Activated CD4-positive, alpha-beta T cell treated with anti-CD3 and anti-CD28 coated beads, Interleukin-2, amount 10 ng/mL, durations not matched to agents 24 days and 14 days (primary cell): ENCODE measurements at regions not wholly inside any gene's neighbourhood (a gene's known extent, or its start where the extent isn't known, plus 50 kb on each side); places are given as distances from the start of the nearest gene placed in this dataset.

Experiments
- DNase-seq: peaks from one replicate; pipeline ENCODE4 v3.0.0; 2022
- H3K27ac Mint-ChIP-seq: one replicate; pipeline ENCODE4 v1.8.0; 2022; ENCODE audit warnings: mild to moderate bottlenecking, mixed read lengths
- H3K27me3 Mint-ChIP-seq: one replicate; pipeline ENCODE4 v1.8.0; 2022; ENCODE audit warnings: mixed read lengths
- H3K36me3 Mint-ChIP-seq: one replicate; pipeline ENCODE4 v1.8.0; 2022; ENCODE audit warnings: low read depth, mild to moderate bottlenecking, mixed read lengths
- H3K4me1 Mint-ChIP-seq: one replicate; pipeline ENCODE4 v1.8.0; 2021; ENCODE audit warnings: mixed read lengths
- H3K4me3 Mint-ChIP-seq: one replicate; pipeline ENCODE4 v1.8.0; 2022; ENCODE audit warnings: mild to moderate bottlenecking, moderate library complexity, mixed read lengths
- H3K9me3 Mint-ChIP-seq: one replicate; pipeline ENCODE4 v1.8.0; 2021; ENCODE audit warnings: mixed read lengths
- intact Hi-C: fragments of 100-400 bp; cut with micrococcal nuclease; formaldehyde crosslinking; loops from one replicate; pipeline ENCODE4 v1.15.1; 2023

- H3K9me3 Mint-ChIP-seq, result peaks cover 57% of the 10 kb centered on the region
- intact Hi-C loops, result no loop called here
- no peaks in the 10 kb centered on the region for H3K27me3 Mint-ChIP-seq
- no peak for DNase-seq
- H3K4me3 Mint-ChIP-seq, result no peak overlapping the region
- no peak overlapping the region for H3K27ac Mint-ChIP-seq
- no peaks in the 10 kb centered on the region for H3K4me1 Mint-ChIP-seq
- H3K36me3 Mint-ChIP-seq, result peaks cover 91% of the 10 kb centered on the region
These were observed 106.3 kb downstream of the SNRPN start for GRCh38 chr15:25060996-25061620.

GRCh38 chr15:25061808-25062550 lies 107.2 kb downstream of the SNRPN start:
- Mint-ChIP-seq H3K4me1 (no peaks in the 10 kb centered on the region), H3K36me3 (peaks cover 91% of the 10 kb centered on the region), H3K9me3 (peaks cover 62% of the 10 kb centered on the region), H3K27me3 (no peaks in the 10 kb centered on the region), H3K27ac (no peak overlapping the region), H3K4me3 (no peak overlapping the region)
- DNase-seq, result no peak
- intact Hi-C loops, result no loop called here

- no peak for DNase-seq
- Mint-ChIP-seq H3K27ac (no peak overlapping the region), H3K9me3 (peaks cover 66% of the 10 kb centered on the region), H3K27me3 (no peaks in the 10 kb centered on the region), H3K36me3 (peaks cover 95% of the 10 kb centered on the region), H3K4me1 (no peaks in the 10 kb centered on the region), H3K4me3 (no peak overlapping the region)
- intact Hi-C loops, result no loop called here
These were observed 108.0 kb downstream of the SNRPN start for GRCh38 chr15:25062551-25063430.

GRCh38 chr15:25065286-25065685 lies 110.5 kb downstream of the SNRPN start:
- peaks cover 69% of the 10 kb centered on the region for H3K9me3 Mint-ChIP-seq
- no peak for DNase-seq
- H3K4me1 Mint-ChIP-seq, result no peaks in the 10 kb centered on the region
- intact Hi-C loops, result no loop called here
- H3K4me3 Mint-ChIP-seq, result no peak overlapping the region
- no peak overlapping the region for H3K27ac Mint-ChIP-seq
- H3K36me3 Mint-ChIP-seq, result peaks cover 97% of the 10 kb centered on the region
- no peaks in the 10 kb centered on the region for H3K27me3 Mint-ChIP-seq

- no peak overlapping the region for H3K27ac Mint-ChIP-seq
- no peak for DNase-seq
- intact Hi-C loops, result no loop called here
- peaks cover 63% of the 10 kb centered on the region for H3K9me3 Mint-ChIP-seq
- H3K4me3 Mint-ChIP-seq, result no peak overlapping the region
- no peaks in the 10 kb centered on the region for H3K4me1 Mint-ChIP-seq
- peaks cover 97% of the 10 kb centered on the region for H3K36me3 Mint-ChIP-seq
- no peaks in the 10 kb centered on the region for H3K27me3 Mint-ChIP-seq
These were observed 111.1 kb downstream of the SNRPN start for GRCh38 chr15:25065876-25066275.

- intact Hi-C loops, result no loop called here
- Mint-ChIP-seq H3K9me3 (peaks cover 63% of the 10 kb centered on the region), H3K36me3 (peaks cover 98% of the 10 kb centered on the region), H3K27me3 (no peaks in the 10 kb centered on the region), H3K4me1 (no peaks in the 10 kb centered on the region), H3K27ac (no peak overlapping the region), H3K4me3 (no peak overlapping the region)
- no peak for DNase-seq
These were observed 111.9 kb downstream of the SNRPN start for GRCh38 chr15:25066708-25067107.

GRCh38 chr15:25067725-25068309 lies 113.0 kb downstream of the SNRPN start:
- H3K27me3 Mint-ChIP-seq, result no peaks in the 10 kb centered on the region
- H3K9me3 Mint-ChIP-seq, result peaks cover 62% of the 10 kb centered on the region
- intact Hi-C loops, result no loop called here
- no peak overlapping the region for H3K27ac Mint-ChIP-seq
- peaks cover 98% of the 10 kb centered on the region for H3K36me3 Mint-ChIP-seq
- no peaks in the 10 kb centered on the region for H3K4me1 Mint-ChIP-seq
- no peak for DNase-seq
- H3K4me3 Mint-ChIP-seq, result no peak overlapping the region

- peaks cover 96% of the 10 kb centered on the region for H3K36me3 Mint-ChIP-seq
- H3K27ac Mint-ChIP-seq, result no peak overlapping the region
- intact Hi-C loops, result no loop called here
- no peaks in the 10 kb centered on the region for H3K4me1 Mint-ChIP-seq
- H3K27me3 Mint-ChIP-seq, result no peaks in the 10 kb centered on the region
- no peak overlapping the region for H3K4me3 Mint-ChIP-seq
- peaks cover 57% of the 10 kb centered on the region for H3K9me3 Mint-ChIP-seq
- no peak for DNase-seq
These were observed 113.9 kb downstream of the SNRPN start for GRCh38 chr15:25068696-25069095.

GRCh38 chr15:25070353-25070963 lies 115.7 kb downstream of the SNRPN start:
- H3K4me3 Mint-ChIP-seq, result no peak overlapping the region
- no peaks in the 10 kb centered on the region for H3K4me1 Mint-ChIP-seq
- no peak overlapping the region for H3K27ac Mint-ChIP-seq
- no peak for DNase-seq
- no peaks in the 10 kb centered on the region for H3K27me3 Mint-ChIP-seq
- H3K36me3 Mint-ChIP-seq, result peaks cover 96% of the 10 kb centered on the region
- intact Hi-C loops, result no loop called here
- peaks cover 46% of the 10 kb centered on the region for H3K9me3 Mint-ChIP-seq

GRCh38 chr15:25072857-25073476 lies 118.2 kb downstream of the SNRPN start:
- H3K27me3 Mint-ChIP-seq, result no peaks in the 10 kb centered on the region
- no peak for DNase-seq
- intact Hi-C loops, result no loop called here
- H3K9me3 Mint-ChIP-seq, result peaks cover 47% of the 10 kb centered on the region
- H3K4me1 Mint-ChIP-seq, result no peaks in the 10 kb centered on the region
- no peak overlapping the region for H3K4me3 Mint-ChIP-seq
- H3K36me3 Mint-ChIP-seq, result peaks cover 96% of the 10 kb centered on the region
- H3K27ac Mint-ChIP-seq, result no peak overlapping the region

- Mint-ChIP-seq H3K27me3 (no peaks in the 10 kb centered on the region), H3K36me3 (peaks cover 90% of the 10 kb centered on the region), H3K4me1 (no peaks in the 10 kb centered on the region), H3K4me3 (no peak overlapping the region), H3K27ac (no peak overlapping the region), H3K9me3 (peaks cover 62% of the 10 kb centered on the region)
- intact Hi-C loops, result no loop called here
- no peak for DNase-seq
These were observed 132.3 kb downstream of the SNRPN start for GRCh38 chr15:25087137-25087536.

GRCh38 chr15:25088261-25088790 lies 133.5 kb downstream of the SNRPN start:
- Mint-ChIP-seq H3K36me3 (peaks cover 86% of the 10 kb centered on the region), H3K9me3 (peaks cover 66% of the 10 kb centered on the region), H3K27ac (no peak overlapping the region), H3K4me1 (no peaks in the 10 kb centered on the region), H3K4me3 (no peak overlapping the region), H3K27me3 (no peaks in the 10 kb centered on the region)
- no peak for DNase-seq
- intact Hi-C loops, result no loop called here

GRCh38 chr15:25089577-25089976 lies 134.8 kb downstream of the SNRPN start:
- H3K27ac Mint-ChIP-seq, result no peak overlapping the region
- DNase-seq, result no peak
- no peaks in the 10 kb centered on the region for H3K4me1 Mint-ChIP-seq
- H3K36me3 Mint-ChIP-seq, result peaks cover 82% of the 10 kb centered on the region
- intact Hi-C loops, result no loop called here
- H3K4me3 Mint-ChIP-seq, result no peak overlapping the region
- peaks cover 58% of the 10 kb centered on the region for H3K9me3 Mint-ChIP-seq
- H3K27me3 Mint-ChIP-seq, result no peaks in the 10 kb centered on the region
